HG03521 (cell line): ENCODE measurements at regions not wholly inside any gene's neighbourhood (a gene's known extent, or its start where the extent isn't known, plus 50 kb on each side); places are given as distances from the start of the nearest gene placed in this dataset.

Experiments used
- ATAC-seq: cut with Tn5 transposase; IDR thresholded peaks from one replicate; pipeline ENCODE4 v1.9.1; 2021; ENCODE audit warnings: mild to moderate bottlenecking, moderate library complexity; ENCODE audit not compliant: unreplicated experiment

GRCh38 chr6:9540126-9540525 is 874.7 kb downstream of the TFAP2A start:
- ATAC-seq: no peak

DNA sequence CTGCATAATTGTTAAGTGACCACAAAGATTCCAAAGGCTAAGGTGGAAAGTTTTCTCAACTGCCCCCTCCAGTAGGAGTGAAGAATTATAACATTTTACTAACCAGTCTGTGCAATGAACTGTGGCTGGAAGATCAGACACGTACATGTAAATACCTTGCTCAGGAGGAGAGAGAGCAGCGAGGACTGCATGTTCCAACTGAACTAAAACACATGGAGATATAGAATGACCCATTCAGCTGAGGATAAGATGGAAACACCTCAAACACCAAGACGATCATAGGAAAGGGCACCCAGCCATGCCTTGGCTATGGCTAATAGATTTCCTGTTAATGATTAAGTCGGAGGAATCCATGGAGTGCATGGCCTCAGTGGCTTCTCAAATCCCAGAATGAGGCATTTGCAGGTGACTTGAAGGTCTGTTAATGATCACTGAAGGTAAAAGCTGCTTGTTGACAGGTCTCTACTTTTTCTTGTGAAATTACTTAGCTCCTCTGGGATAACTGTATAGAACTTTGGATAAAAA is 875.6 kb downstream of the TFAP2A start:
- ATAC-seq: no peak

DNA sequence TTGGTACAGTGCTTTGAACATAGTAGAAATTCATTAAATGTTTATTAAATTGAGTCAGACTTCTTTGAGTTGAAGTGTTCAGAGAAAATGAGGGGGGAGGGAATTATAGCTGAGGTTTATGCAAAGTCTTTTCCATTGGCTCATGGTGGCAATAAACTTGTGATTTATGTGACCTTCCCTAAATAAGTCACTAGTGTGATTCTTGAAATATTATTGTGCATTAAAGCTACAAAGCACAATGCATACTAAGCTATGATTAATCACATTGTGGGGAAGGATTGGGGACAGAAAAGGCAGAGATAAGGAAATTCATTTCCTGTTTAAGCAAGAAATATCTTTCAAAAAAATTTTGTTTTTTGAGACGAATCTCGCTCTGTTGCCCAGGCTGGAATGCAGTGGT is 877.5 kb downstream of the TFAP2A start:
- no peak for ATAC-seq

GRCh38 chr6:9535106-9535505 is 879.8 kb downstream of the TFAP2A start:
- no peak for ATAC-seq

- ATAC-seq: no peak
Measured at GRCh38 chr6:9532621-9533557, 882.0 kb downstream of the TFAP2A start.

GRCh38 chr6:9527679-9528286 is 887.1 kb downstream of the TFAP2A start:
- no peak for ATAC-seq

- ATAC-seq: no peak
Measured at GRCh38 chr6:9523462-9523861, 891.4 kb downstream of the TFAP2A start.

- ATAC-seq: no peak
Measured at GRCh38 chr6:9522101-9522500, 892.8 kb downstream of the TFAP2A start.

- no peak for ATAC-seq
Measured at GRCh38 chr6:9521152-9521530, 893.7 kb downstream of the TFAP2A start.

DNA sequence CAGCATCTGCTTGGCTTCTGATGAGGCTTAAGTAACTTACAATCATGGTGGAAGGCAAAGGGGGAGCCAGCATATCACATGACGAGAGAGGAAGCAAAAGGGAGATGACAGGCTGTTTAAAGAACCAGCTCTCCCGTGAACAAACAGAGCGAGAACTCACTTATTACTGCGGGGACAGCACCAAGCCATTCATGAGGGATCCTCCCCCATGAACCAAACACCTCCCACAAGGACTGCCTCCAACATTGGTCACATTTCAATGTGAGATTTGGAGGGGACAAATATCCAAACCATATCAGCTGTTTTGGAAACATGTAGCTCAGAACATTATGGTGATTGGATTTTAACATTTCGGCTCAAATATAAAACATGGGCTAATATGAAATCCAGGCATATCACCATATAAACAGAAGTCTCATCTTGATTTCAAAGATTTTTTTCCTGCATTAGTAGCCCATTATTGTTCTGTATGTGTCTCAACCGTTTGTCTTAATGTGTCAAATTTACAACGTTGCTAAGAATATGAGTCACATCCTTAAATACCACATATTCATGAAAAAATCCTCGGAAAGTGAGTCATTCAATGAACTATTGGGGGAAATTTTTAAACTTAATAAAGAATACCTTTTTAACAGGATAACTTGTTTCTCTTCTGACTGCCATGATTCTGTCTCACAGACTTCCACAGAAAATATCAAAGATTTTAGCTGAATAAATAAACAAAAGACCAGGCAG is 894.3 kb downstream of the TFAP2A start:
- ATAC-seq: no peak

DNA sequence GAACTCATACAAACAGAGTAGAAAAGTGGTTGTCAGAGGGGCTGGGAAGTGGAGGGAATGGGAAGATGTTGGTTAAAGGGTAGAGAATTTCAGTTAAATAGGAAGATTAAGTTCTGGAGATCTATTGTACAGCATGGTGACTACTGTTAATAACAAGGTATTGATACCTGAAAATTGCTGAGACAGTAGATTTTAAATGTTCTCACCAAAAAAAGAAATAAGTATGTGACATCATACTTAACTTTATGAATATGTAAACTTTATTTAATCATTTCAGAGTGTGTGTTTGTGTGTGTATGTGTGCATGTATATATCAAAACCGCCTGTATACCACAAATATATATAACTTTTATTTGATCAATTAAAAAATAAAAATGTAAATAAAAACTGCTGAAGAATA is 896.4 kb downstream of the TFAP2A start:
- no peak for ATAC-seq

- no peak for ATAC-seq
Measured at GRCh38 chr6:9517806-9518205, 897.1 kb downstream of the TFAP2A start.

GRCh38 chr6:9515633-9516606 is 899.0 kb downstream of the TFAP2A start:
- no peak for ATAC-seq

DNA sequence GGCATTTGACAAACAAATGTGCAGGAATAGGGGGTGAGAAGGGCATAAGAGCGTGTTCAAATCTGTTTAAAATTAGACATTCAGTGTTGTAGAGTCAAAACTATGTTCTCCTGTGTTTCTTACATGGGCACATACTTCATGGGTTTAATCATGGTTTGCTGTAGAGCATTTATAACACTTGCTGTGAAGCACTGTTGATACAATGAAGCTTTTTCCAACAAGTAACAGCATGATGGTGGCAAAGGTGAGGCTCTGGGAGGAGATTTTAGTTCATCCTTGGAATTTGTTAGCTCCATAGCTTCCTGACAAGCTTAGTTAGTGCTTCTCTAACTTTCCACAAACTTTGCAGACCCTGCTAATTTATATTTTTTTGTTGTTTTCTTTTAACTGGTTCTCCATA is 900.7 kb downstream of the TFAP2A start:
- ATAC-seq: no peak

GRCh38 chr6:9511157-9511556 is 903.7 kb downstream of the TFAP2A start:
- no peak for ATAC-seq

- no peak for ATAC-seq
Measured at GRCh38 chr6:9507136-9507895, 907.6 kb downstream of the TFAP2A start.

DNA sequence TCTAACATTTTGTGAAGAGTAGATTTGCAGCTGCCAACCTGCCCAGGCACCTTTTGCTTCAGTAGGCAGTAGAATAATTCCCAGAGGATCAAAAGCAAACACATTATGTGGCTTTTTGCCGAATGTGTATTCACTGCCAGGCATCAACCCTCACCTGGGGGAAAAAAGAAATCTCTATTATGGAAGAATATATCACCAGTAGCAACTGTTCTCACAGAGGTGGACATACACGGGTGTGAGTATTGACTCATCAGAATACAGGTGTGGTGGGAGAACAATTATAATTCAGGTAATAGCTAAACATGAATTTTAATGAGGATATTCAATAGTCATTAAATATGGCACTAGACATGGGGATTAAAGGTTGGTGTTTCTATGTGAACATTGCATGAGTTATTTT is 910.7 kb downstream of the TFAP2A start:
- ATAC-seq: no peak

DNA sequence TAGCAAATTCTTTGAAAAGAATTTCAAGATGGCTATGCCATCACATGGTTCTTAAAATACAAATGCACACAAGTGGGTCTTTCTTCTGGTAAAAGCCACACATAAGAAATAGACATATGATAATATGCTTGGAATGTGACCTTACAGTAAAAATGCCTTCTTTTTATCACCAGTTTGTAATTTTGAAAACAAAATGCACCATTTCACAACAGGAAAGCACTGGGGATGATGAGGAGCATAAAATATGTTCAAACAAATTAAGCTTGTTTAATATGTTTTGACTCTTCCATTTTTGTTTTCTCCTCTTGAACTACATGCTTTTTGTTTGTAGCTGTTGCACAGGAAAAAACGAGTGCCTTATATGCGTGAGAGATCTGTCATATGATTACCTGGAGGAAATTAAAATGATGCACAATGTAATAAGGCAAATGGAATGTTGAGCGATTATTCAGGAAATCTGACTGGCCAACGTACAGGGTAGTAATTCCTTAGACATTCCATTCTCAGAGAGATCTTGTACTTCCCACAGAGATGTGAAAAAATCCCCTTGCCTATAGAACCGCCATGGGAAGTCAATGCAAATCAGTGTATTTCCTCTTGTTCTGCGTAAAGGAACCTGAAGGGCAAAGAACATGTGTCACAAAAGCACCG is 911.6 kb downstream of the TFAP2A start:
- no peak for ATAC-seq

DNA sequence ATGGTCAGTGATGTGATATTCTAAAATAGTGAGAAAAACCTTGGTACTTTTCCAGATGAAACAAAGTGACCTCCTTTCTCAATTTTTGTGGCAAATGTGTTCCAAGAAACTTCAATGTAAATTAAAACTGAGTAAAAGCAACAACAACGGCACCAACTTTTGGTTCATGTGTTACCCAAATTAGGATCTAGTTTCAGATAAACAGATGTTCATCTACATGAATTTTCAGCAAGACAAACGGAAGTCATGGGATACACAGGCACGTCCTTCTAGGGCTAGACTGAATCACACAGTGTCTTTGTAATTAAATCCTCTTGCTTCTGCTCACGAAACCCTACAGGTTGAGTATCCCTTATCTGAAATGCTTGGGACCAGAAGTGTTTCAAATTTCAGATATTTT is 915.2 kb downstream of the TFAP2A start:
- no peak for ATAC-seq
